Neural progenitor cell (in vitro differentiated cells): ENCODE measurements at regions not wholly inside any gene's neighbourhood (a gene's known extent, or its start where the extent isn't known, plus 50 kb on each side); places are given as distances from the start of the nearest gene placed in this dataset.

Experiments
- DNase-seq: peaks from one replicate; pipeline ENCODE4 v3.0.0-alpha.2; 2016; ENCODE audit warnings: low spot score
- H2AFZ ChIP-seq: fragments of 200-600 bp; sonication (generic); replicated peaks from 2 replicates; pipeline ENCODE4 v1.6.1; 2016; ENCODE audit warnings: antibody characterized with exemption
- H3F3A ChIP-seq: fragments of 200-600 bp; sonication (generic); 2 replicates; pipeline ENCODE4 v1.6.1; 2016; ENCODE audit warnings: antibody characterized with exemption, low read depth
- H3K27ac ChIP-seq: fragments of 200-600 bp; sonication (generic); 2 replicates; pipeline ENCODE4 v1.5.1; 2016; ENCODE audit warnings: mild to moderate bottlenecking
- H3K27me3 ChIP-seq: fragments of 200-600 bp; sonication (generic); 2 replicates; pipeline ENCODE4 v1.6.1; 2016; ENCODE audit warnings: mild to moderate bottlenecking, moderate library complexity
- H3K36me3 ChIP-seq: fragments of 200-600 bp; sonication (generic); 2 replicates; pipeline ENCODE4 v1.5.1; 2016
- H3K4me1 ChIP-seq: fragments of 200-600 bp; sonication (generic); 2 replicates; pipeline ENCODE4 v1.6.1; 2016; ENCODE audit warnings: mixed run types
- H3K4me2 ChIP-seq: fragments of 200-600 bp; sonication (generic); 2 replicates; pipeline ENCODE4 v1.6.1; 2016
- H3K4me3 ChIP-seq: fragments of 200-600 bp; sonication (generic); 2 replicates; pipeline ENCODE4 v1.5.1; 2016
- H3K79me2 ChIP-seq: fragments of 200-600 bp; sonication (generic); 2 replicates; pipeline ENCODE4 v1.6.1; 2016; ENCODE audit warnings: low read depth
- H3K9ac ChIP-seq: fragments of 200-600 bp; sonication (generic); 2 replicates; pipeline ENCODE4 v1.6.1; 2016
- H3K9me3 ChIP-seq: fragments of 200-600 bp; sonication (generic); 2 replicates; pipeline ENCODE4 v1.5.1; 2016; ENCODE audit warnings: low read depth
- H4K20me1 ChIP-seq: fragments of 200-600 bp; sonication (generic); 2 replicates; pipeline ENCODE4 v1.6.1; 2016; ENCODE audit warnings: low read depth
- H3K27ac Mint-ChIP-seq: 3 replicates; pipeline ENCODE4 v1.8.0; 2021; ENCODE audit warnings: mixed read lengths
- H3K27me3 Mint-ChIP-seq: 2 replicates; pipeline ENCODE4 v1.8.0; 2022; ENCODE audit warnings: low read depth, mild to moderate bottlenecking, inconsistent platforms, moderate library complexity, mixed read lengths; ENCODE audit not compliant: insufficient read depth
- H3K36me3 Mint-ChIP-seq: 3 replicates; pipeline ENCODE4 v1.8.0; 2021; ENCODE audit warnings: mixed read lengths
- H3K4me1 Mint-ChIP-seq: 3 replicates; pipeline ENCODE4 v1.8.0; 2021; ENCODE audit warnings: mixed read lengths
- H3K4me3 Mint-ChIP-seq: 3 replicates; pipeline ENCODE4 v1.8.0; 2021; ENCODE audit warnings: mild to moderate bottlenecking, moderate library complexity, mixed read lengths
- H3K9me3 Mint-ChIP-seq: 3 replicates; pipeline ENCODE4 v1.8.0; 2020; ENCODE audit warnings: mixed read lengths
- CTCF ChIP-seq: fragments of 200-600 bp; sonication (generic); IDR thresholded peaks from 2 replicates; pipeline ENCODE4 v1.5.1; 2017; ENCODE audit warnings: antibody characterized with exemption, mild to moderate bottlenecking
- EZH2 ChIP-seq: fragments of 200-600 bp; sonication (generic); IDR thresholded peaks from 2 replicates; pipeline ENCODE4 v1.6.1; 2017; ENCODE audit warnings: antibody characterized with exemption, mild to moderate bottlenecking, moderate library complexity
- EZH2phosphoT487 ChIP-seq: fragments of 200-600 bp; sonication (generic); IDR thresholded peaks from 2 replicates; pipeline ENCODE4 v1.6.1; 2017; ENCODE audit warnings: antibody characterized with exemption

GRCh38 chr1:80925130-80925805, 875.5 kb upstream of the ADGRL2 start:
- no peak for DNase-seq
- Mint-ChIP-seq H3K9me3 (no peaks in the 10 kb centered on the region), H3K27me3 (no peaks in the 10 kb centered on the region), H3K27ac (no peak overlapping the region), H3K4me1 (peaks cover 5% of the 10 kb centered on the region), H3K36me3 (no peaks in the 10 kb centered on the region), H3K4me3 (no peak overlapping the region)
- no peak overlapping the region for H3K9ac ChIP-seq
- no peak overlapping the region for H3K4me3 ChIP-seq
- no peaks in the 10 kb centered on the region for H3K27me3 ChIP-seq
- no peak overlapping the region for H3K4me2 ChIP-seq
- TF ChIP-seq EZH2phosphoT487 (no peak), CTCF (no peak), EZH2 (no peak)
- H3K27ac ChIP-seq, result no peak overlapping the region
- no peaks in the 10 kb centered on the region for H3F3A ChIP-seq
- H3K36me3 ChIP-seq, result no peaks in the 10 kb centered on the region
- H4K20me1 ChIP-seq, result no peaks in the 10 kb centered on the region
- H3K4me1 ChIP-seq, result no peaks in the 10 kb centered on the region
- no peaks in the 10 kb centered on the region for H3K79me2 ChIP-seq
- H2AFZ ChIP-seq, result no peak overlapping the region
- H3K9me3 ChIP-seq, result no peaks in the 10 kb centered on the region

DNA sequence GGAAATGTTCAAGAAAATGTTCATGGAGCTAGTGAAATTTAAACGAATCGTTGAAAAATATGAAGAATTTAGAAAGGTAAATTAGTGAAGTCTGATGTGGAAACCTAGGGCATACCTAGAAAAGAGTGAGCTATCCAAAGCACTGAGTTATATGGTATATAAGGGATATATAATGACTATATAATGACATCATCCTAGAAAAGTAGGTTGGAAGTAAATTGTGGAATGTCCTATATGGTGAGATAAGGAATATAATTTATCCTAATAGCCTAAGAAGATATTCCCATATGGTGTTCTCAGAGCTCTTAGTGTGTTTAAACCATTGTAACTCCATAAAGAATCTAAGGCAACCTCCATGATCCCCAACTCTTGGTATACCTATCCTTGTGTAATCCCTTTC, 876.4 kb upstream of the ADGRL2 start:
- peaks cover 6% of the 10 kb centered on the region for H3K4me1 Mint-ChIP-seq
- Histone ChIP-seq H3F3A (no peaks in the 10 kb centered on the region), H3K36me3 (no peaks in the 10 kb centered on the region), H3K9ac (no peak overlapping the region), H3K9me3 (no peaks in the 10 kb centered on the region), H3K4me3 (no peak overlapping the region), H3K27ac (no peak overlapping the region), H3K79me2 (no peaks in the 10 kb centered on the region), H3K4me2 (no peak overlapping the region), H2AFZ (no peak overlapping the region), H3K27me3 (no peaks in the 10 kb centered on the region), H3K4me1 (no peaks in the 10 kb centered on the region), H4K20me1 (no peaks in the 10 kb centered on the region)
- no peak for TF ChIP-seq CTCF
- no peak for TF ChIP-seq EZH2phosphoT487
- H3K4me3 Mint-ChIP-seq, result no peak overlapping the region
- H3K36me3 Mint-ChIP-seq, result peaks cover 2% of the 10 kb centered on the region
- no peak for DNase-seq
- peaks cover 7% of the 10 kb centered on the region for H3K9me3 Mint-ChIP-seq
- no peak overlapping the region for H3K27ac Mint-ChIP-seq
- H3K27me3 Mint-ChIP-seq, result no peaks in the 10 kb centered on the region

GRCh38 chr1:80922906-80923305, 877.8 kb upstream of the ADGRL2 start:
- no peak for TF ChIP-seq EZH2
- TF ChIP-seq EZH2phosphoT487, result no peak
- TF ChIP-seq CTCF, result no peak
- DNase-seq, result no peak
- H3K4me3 ChIP-seq, result no peak overlapping the region
- Mint-ChIP-seq H3K36me3 (peaks cover 4% of the 10 kb centered on the region), H3K4me3 (no peak overlapping the region), H3K27ac (no peak overlapping the region), H3K9me3 (peaks cover 10% of the 10 kb centered on the region), H3K27me3 (no peaks in the 10 kb centered on the region), H3K4me1 (peaks cover 19% of the 10 kb centered on the region)
- no peaks in the 10 kb centered on the region for H3K27me3 ChIP-seq
- no peak overlapping the region for H2AFZ ChIP-seq
- H3K4me1 ChIP-seq, result no peaks in the 10 kb centered on the region
- H3K9me3 ChIP-seq, result no peaks in the 10 kb centered on the region
- no peak overlapping the region for H3K9ac ChIP-seq
- H3F3A ChIP-seq, result no peaks in the 10 kb centered on the region
- no peaks in the 10 kb centered on the region for H4K20me1 ChIP-seq
- H3K4me2 ChIP-seq, result no peak overlapping the region
- H3K27ac ChIP-seq, result no peak overlapping the region
- no peaks in the 10 kb centered on the region for H3K79me2 ChIP-seq
- H3K36me3 ChIP-seq, result no peaks in the 10 kb centered on the region
